Common myeloid progenitor, CD34-positive (primary cell): ENCODE measurements at regions not wholly inside any gene's neighbourhood (a gene's known extent, or its start where the extent isn't known, plus 50 kb on each side); places are given as distances from the start of the nearest gene placed in this dataset.

Experiments
- CTCF ChIA-PET: fragments of 350-600 bp; sonication (Branson Sonifier 250); formaldehyde crosslinking; loops from one replicate; lab custom pipeline; 2021; ENCODE audit warnings: antibody characterized with exemption; lab: Charles Lee
- POLR2A ChIA-PET: fragments of 350-600 bp; sonication (Branson Sonifier 250); formaldehyde crosslinking; loops from one replicate; lab custom pipeline; 2021; ENCODE audit warnings: antibody characterized with exemption; lab: Charles Lee
- DNase-seq, 3 donors: peaks; one replicate each; pipeline versions ENCODE4 v3.0.0 to v3.0.0-alpha.2; 2013
- H3K27ac ChIP-seq, 2 experiments: 1 replicate in 1 of 2; 2 replicates in 1 of 2; pipeline ENCODE4 v1.7.0; 2013; ENCODE audit warnings: inconsistent platforms in 2 of 2, low read length in 2 of 2, mild to moderate bottlenecking in 2 of 2, low read depth in 1 of 2, moderate library complexity in 1 of 2; ENCODE audit not compliant: severe bottlenecking in 2 of 2, insufficient read depth in 1 of 2, poor library complexity in 1 of 2
- H3K27me3 ChIP-seq, 5 experiments: replicated peaks in 2 of 5; 1 replicate in 3 of 5; 2 replicates in 2 of 5; pipeline versions ENCODE4 v1.6.1 to v1.7.0; 2013; ENCODE audit warnings: low read length in 4 of 5, mild to moderate bottlenecking in 2 of 5, moderate library complexity in 2 of 5, inconsistent platforms in 1 of 5; ENCODE audit not compliant: insufficient read depth in 5 of 5, control insufficient read depth in 4 of 5
- H3K36me3 ChIP-seq, 4 experiments: 1 replicate in 2 of 4; 2 replicates in 2 of 4; pipeline versions ENCODE4 v1.6.1 to v1.7.0; 2013; ENCODE audit warnings: low read length in 3 of 4, control low read depth in 1 of 4, mild to moderate bottlenecking in 1 of 4; ENCODE audit not compliant: control insufficient read depth in 4 of 4, insufficient read depth in 4 of 4
- H3K4me1 ChIP-seq, 4 experiments: 1 replicate in 3 of 4; 2 replicates in 1 of 4; pipeline versions ENCODE4 v1.6.1 to v1.7.1; 2013; ENCODE audit warnings: low read length in 3 of 4, mild to moderate bottlenecking in 3 of 4, control low read depth in 1 of 4, inconsistent platforms in 1 of 4, moderate library complexity in 1 of 4; ENCODE audit not compliant: control insufficient read depth in 4 of 4, insufficient read depth in 4 of 4; ENCODE audit errors: control extremely low read depth in 1 of 4
- H3K4me3 ChIP-seq, 7 experiments: 1 replicate in 4 of 7; 2 replicates in 3 of 7; pipeline versions ENCODE4 v1.5.1 to v1.7.0; 2013; ENCODE audit warnings: mild to moderate bottlenecking in 7 of 7, low read length in 6 of 7, moderate library complexity in 6 of 7, inconsistent platforms in 2 of 7, low read depth in 2 of 7, control low read depth in 1 of 7; ENCODE audit not compliant: insufficient read depth in 4 of 7, control insufficient read depth in 1 of 7; ENCODE audit errors: extremely low read depth in 1 of 7
- H3K9me3 ChIP-seq, 5 experiments: 1 replicate in 4 of 5; 2 replicates in 1 of 5; pipeline versions ENCODE4 v1.6.1 to v1.7.1; 2013; ENCODE audit warnings: low read length in 4 of 5, mild to moderate bottlenecking in 2 of 5, inconsistent platforms in 1 of 5, low read depth in 1 of 5, moderate library complexity in 1 of 5; ENCODE audit not compliant: control insufficient read depth in 4 of 5, insufficient read depth in 2 of 5; ENCODE audit errors: control extremely low read depth in 1 of 5
- WGBS: methylation state at CpG from one replicate; pipeline ENCODE4 v1.1.5; 2013; ENCODE audit not compliant: insufficient coverage; 5-methylcytosine and 5-hydroxymethylcytosine counted together

DNA sequence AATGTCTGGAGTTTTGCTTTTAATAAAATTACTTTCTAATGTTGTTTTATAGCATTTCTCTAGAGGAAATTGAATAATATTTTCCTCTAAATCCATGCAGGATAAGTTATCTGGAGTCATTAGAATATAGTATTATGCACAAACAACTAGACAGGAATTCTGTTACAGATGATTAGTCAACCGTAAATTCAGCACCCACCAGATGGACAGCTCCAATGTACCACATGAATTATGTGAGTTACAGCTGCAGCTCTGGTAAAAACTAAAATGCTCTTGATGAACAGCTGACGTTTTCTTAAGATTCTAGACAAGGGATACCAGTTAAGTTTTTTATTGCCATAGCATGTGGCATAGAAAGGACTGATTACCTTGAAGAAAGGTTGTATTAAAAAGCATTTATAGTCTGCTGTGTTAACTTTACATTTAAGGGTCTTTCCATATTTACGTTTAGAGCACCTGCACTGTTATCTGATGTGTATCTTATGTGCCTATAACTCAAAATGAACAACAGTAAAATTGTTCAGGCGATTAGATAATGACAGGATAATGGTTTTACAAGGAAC lies 321.4 kb upstream of the LRFN5 start:
- Histone ChIP-seq H3K36me3 (no peaks in the 10 kb centered on the region), H3K27me3 (no peaks in the 10 kb centered on the region), H3K4me1 (no peaks in the 10 kb centered on the region), H3K9me3 (no peaks in the 10 kb centered on the region), H3K4me3 (no peak overlapping the region), H3K27ac (no peak overlapping the region)
- peak in 2 of 3 donors; percentile 31 to 35 for DNase-seq
- WGBS: 15% methylated on average over 2 of the region's 4 CpGs
- CTCF ChIA-PET: no interaction called here
- POLR2A ChIA-PET: no interaction called here

DNA sequence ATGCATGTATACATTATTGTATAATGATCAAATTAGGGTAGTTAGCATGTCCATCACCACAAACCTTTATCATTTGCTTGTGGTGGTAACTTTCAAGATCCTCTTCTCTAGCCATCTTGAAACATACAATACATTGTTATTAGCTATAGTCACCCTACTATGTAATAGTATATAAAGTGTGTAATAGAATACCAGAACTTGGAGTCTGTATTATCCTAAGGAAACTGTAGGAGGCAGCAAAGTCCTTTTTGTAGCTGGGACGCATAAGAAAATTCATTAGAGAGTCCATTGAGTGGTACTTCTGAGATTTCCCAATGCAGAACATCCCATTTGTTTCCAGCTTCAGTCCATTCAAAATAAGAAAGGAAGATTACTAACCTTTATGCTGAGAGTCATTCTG lies 325.9 kb upstream of the LRFN5 start:
- Histone ChIP-seq H3K27ac (no peak overlapping the region), H3K27me3 (no peaks in the 10 kb centered on the region), H3K36me3 (no peaks in the 10 kb centered on the region), H3K4me3 (no peak overlapping the region), H3K4me1 (no peaks in the 10 kb centered on the region), H3K9me3 (no peaks in the 10 kb centered on the region)
- 0% methylated on average over 1 of the region's 1 CpG for WGBS
- ChIA-PET POLR2A (no interaction called here), CTCF (no interaction called here)
- DNase-seq: no peak

DNA sequence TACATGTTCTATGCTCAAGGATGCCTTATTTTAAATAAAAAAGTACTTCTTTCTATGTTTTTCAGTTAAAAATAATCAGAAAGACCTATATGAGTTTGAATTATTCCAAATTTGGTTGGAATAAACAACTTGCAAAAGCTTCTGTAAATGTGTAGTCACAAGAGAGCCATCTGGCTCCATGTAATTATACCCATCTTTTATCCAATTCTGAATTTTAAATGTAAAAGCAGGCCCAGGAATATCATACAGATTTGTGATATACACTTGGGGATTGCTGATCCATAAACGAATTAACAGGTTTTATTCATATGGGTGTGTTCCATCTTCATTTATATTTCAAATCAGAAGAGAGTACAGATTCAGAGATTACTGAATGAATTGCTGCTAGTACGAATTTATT lies 329.2 kb upstream of the LRFN5 start:
- Histone ChIP-seq H3K4me3 (no peak overlapping the region), H3K4me1 (no peaks in the 10 kb centered on the region), H3K27me3 (no peaks in the 10 kb centered on the region), H3K9me3 (no peaks in the 10 kb centered on the region), H3K27ac (no peak overlapping the region), H3K36me3 (no peaks in the 10 kb centered on the region)
- CTCF ChIA-PET: no interaction called here
- 100% methylated on average over 1 of the region's 2 CpGs for WGBS
- POLR2A ChIA-PET: no interaction called here
- no peak for DNase-seq

DNA sequence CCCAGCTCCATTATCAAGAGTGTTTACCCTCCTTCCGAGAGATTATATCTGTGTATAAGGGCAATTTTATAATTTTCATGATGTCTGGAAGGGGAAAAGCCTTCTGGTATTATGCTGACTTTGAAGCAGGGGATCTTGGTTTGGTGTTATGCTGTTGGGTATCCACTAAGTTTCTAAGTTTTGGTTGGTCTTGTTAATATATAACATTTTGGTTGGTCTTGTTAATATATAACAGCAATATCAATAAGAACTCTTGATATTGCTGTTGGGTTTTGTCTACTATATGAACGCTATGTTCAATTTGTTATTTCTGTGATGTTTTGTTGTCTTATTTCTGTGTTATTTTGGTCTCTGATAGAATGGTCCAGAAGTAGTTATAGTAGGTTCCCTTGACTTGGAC lies 349.2 kb upstream of the LRFN5 start:
- H3K9me3 ChIP-seq: peaks cover 0 to 9% (median 0%) of the 10 kb centered on the region in 5 experiments
- no peaks in the 10 kb centered on the region for H3K27me3 ChIP-seq
- CTCF ChIA-PET: no interaction called here
- no peaks in the 10 kb centered on the region for H3K36me3 ChIP-seq
- DNase-seq: no peak
- no peak overlapping the region for H3K27ac ChIP-seq
- no peak overlapping the region for H3K4me3 ChIP-seq
- POLR2A ChIA-PET: no interaction called here
- H3K4me1 ChIP-seq: no peaks in the 10 kb centered on the region
- no CpG with 5 or more reads among the region's 2 CpGs for WGBS

DNA sequence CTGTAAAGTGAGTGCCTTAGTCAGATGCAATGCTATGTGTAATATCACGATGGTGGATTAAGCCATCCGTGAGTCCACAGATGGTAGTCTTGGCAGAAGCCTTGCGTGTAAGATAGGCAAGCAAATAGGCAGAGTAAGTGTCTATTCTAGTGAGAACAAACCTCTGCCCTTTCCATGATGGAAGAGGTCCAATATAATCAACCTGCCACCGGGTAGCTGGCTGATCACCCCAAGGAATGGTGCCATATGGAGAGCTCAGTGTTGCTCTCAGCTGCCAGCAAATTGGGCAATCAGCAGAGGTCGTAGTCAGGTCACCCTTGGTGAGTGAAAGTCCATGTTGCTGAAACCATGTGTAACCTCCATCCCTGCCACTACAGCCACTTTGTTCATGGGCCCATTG lies 371.2 kb upstream of the LRFN5 start:
- ChIA-PET CTCF (no interaction called here), POLR2A (no interaction called here)
- H3K27me3 ChIP-seq: peaks cover 0 to 2% (median 0%) of the 10 kb centered on the region in 5 experiments
- peaks cover 0 to 4% (median 0%) of the 10 kb centered on the region in 5 experiments for H3K9me3 ChIP-seq
- no peak for DNase-seq
- no peaks in the 10 kb centered on the region for H3K36me3 ChIP-seq
- 95% methylated on average over 5 of the region's 5 CpGs for WGBS
- H3K27ac ChIP-seq: no peak overlapping the region
- H3K4me3 ChIP-seq: no peak overlapping the region
- H3K4me1 ChIP-seq: no peaks in the 10 kb centered on the region

DNA sequence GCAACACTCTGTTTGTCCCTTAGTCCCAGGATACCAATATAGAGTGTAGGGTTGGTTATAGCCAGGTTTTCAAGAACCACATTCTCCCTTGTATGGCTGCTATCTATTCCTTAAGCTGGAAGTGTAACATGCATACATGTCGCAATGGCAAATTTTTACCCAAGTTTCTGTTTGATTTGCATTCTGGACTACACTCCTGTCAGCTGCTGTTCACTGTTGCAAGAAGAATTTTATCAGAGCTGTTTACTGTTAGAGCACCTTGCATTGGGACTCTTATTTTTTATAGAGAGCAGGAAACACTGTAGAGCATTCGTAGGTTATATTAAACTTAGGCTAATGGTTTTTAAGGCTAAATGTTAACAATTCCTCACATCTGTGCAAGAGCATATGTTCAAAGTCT lies 376.0 kb upstream of the LRFN5 start:
- CTCF ChIA-PET: no interaction called here
- Histone ChIP-seq H3K4me1 (no peaks in the 10 kb centered on the region), H3K27ac (no peak overlapping the region), H3K27me3 (peaks cover 0 to 2% (median 0%) of the 10 kb centered on the region in 5 experiments), H3K36me3 (no peaks in the 10 kb centered on the region), H3K4me3 (no peak overlapping the region), H3K9me3 (no peaks in the 10 kb centered on the region)
- no peak for DNase-seq
- POLR2A ChIA-PET: no interaction called here
- 100% methylated on average over 1 of the region's 2 CpGs for WGBS

DNA sequence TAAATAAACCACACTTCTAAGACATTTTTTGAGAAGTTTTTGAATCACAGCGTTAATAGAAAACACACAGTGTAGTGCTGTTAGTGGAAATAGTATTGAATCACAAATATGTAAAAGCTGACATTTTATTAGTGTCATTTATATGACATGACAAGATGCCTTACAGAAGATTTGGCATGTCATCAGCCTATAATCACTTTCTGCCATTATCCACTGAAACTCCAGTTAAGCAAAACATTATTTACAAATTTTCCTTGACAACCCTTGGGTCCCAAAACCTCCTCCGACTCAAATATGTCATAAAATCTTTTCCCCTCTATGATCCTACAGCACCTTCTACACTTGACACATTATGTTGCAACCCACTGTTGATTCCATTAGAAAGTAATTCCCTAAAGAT lies 376.9 kb upstream of the LRFN5 start:
- Histone ChIP-seq H3K4me1 (no peaks in the 10 kb centered on the region), H3K27me3 (peaks cover 0 to 2% (median 0%) of the 10 kb centered on the region in 5 experiments), H3K27ac (no peak overlapping the region), H3K9me3 (no peaks in the 10 kb centered on the region), H3K36me3 (no peaks in the 10 kb centered on the region), H3K4me3 (no peak overlapping the region)
- POLR2A ChIA-PET: no interaction called here
- CTCF ChIA-PET: no interaction called here
- WGBS: no CpG with 5 or more reads among the region's 2 CpGs
- no peak for DNase-seq
